Adrenal gland (tissue), 9 donors: ENCODE measurements at regions not wholly inside any gene's neighbourhood (a gene's known extent, or its start where the extent isn't known, plus 50 kb on each side); places are given as distances from the start of the nearest gene placed in this dataset.

Source experiments
- DNase-seq, 7 donors: peaks; one replicate each; pipeline ENCODE4 v3.0.0-alpha.2; 2019 to 2020
- H3K27ac ChIP-seq, 5 donors: fragments of 200-600 bp; sonication (generic) in 4 of 5; 1 replicate in 3 of 5; 2 replicates in 2 of 5; pipeline versions ENCODE4 v1.5.1 to v1.8.0; 2016 to 2020; ENCODE audit warnings: mild to moderate bottlenecking in 1 of 5
- H3K27me3 ChIP-seq: fragments of 200-600 bp; 2 replicates; pipeline ENCODE4 v1.8.0; 2021
- H3K36me3 ChIP-seq, 2 donors: fragments of 200-600 bp; replicated peaks in 1 of 2; 1 replicate in 1 of 2; 2 replicates in 1 of 2; pipeline versions ENCODE4 v1.5.1 to v1.8.0; 2018 to 2022
- H3K4me1 ChIP-seq, 2 donors: fragments of 200-600 bp; replicated peaks in 1 of 2; 1 replicate in 1 of 2; 2 replicates in 1 of 2; pipeline versions ENCODE4 v1.5.1 to v1.8.0; 2018 to 2021
- H3K4me3 ChIP-seq, 4 donors: fragments of 200-600 bp; sonication (generic) in 3 of 4; one replicate each; pipeline ENCODE4 v1.5.1; 2016 to 2018
- H3K9me3 ChIP-seq, 3 donors: fragments of 200-600 bp; sonication (generic) in 1 of 3; replicated peaks in 1 of 3; 1 replicate in 2 of 3; 2 replicates in 1 of 3; pipeline versions ENCODE4 v1.5.1 to v1.8.0; 2016 to 2021
- POLR2A ChIP-seq, 2 donors: fragments of 450-650 bp; IDR thresholded peaks; one replicate each; pipeline ENCODE4 v1.6.1; 2017; ENCODE audit warnings: antibody characterized with exemption in 2 of 2, mild to moderate bottlenecking in 2 of 2, moderate library complexity in 1 of 2
- WGBS, 4 donors: extraction: QIAGEN DNeasy Blood & Tissue Kit in 2 of 4; methylation state at CpG; one replicate each; pipeline versions ENCODE4 v1.1.5 to v1.1.7; 2013 to 2017; 5-methylcytosine and 5-hydroxymethylcytosine counted together
- intact Hi-C, 2 donors: fragments of 100-400 bp; cut with DNase I; formaldehyde crosslinking; loops; one replicate each; pipeline versions ENCODE4 v1.14.1 to v1.15.0; 2022 to 2023
- TF ChIP-seq, protein P1 (sequence below), 6 experiments: fragments of 450-650 bp in 4 of 6; fragments of 200-600 bp in 2 of 6; sonication (generic) in 1 of 6; IDR thresholded peaks; 1 replicate in 5 of 6; 2 replicates in 1 of 6; pipeline versions ENCODE4 v1.5.1 to v1.8.0; 2016 to 2021; ENCODE audit warnings: antibody characterized with exemption in 6 of 6, mild to moderate bottlenecking in 2 of 6, moderate library complexity in 1 of 6
- donor health status: healthy with polysubstance abuse.
- donor health status: Bipolar disorder and iron deficiency.
- donor health status: DM: yes; HTN: yes; CAD: no.
- donor health status: DM: no; HTN: no; CAD: no.
- donor health status: DM: no; HTN: no; CAD: no.

DNA sequence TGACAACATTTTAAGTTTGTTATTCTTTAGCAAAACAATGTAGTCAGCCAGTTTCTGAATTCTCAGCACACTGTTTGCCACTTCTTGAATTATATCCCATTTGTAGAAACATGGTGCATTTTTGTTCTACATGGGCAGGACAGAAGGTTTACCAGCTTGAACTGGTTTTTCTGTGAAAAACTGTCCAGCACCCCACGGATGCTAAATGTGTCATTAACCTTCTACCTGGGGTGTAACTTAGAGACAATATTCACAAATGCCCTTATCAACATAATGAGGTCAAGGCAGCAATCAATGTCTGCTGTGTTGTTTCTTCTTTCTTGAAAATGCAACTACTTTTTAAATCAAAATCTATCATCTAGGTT lies 702.6 kb downstream of the CENPC start:
- no peaks in the 10 kb centered on the region for H3K27me3 ChIP-seq
- DNase-seq: no peak
- H3K9me3 ChIP-seq: no peaks in the 10 kb centered on the region
- 28 to 52% (median 40%) methylated on average over 1 of the region's 1 CpG for WGBS, 4 donors
- no peak overlapping the region for H3K4me3 ChIP-seq
- intact Hi-C loops: no loop called here
- no peak overlapping the region for H3K27ac ChIP-seq
- H3K4me1 ChIP-seq: no peaks in the 10 kb centered on the region
- no peaks in the 10 kb centered on the region for H3K36me3 ChIP-seq
- TF ChIP-seq, protein P1, sequence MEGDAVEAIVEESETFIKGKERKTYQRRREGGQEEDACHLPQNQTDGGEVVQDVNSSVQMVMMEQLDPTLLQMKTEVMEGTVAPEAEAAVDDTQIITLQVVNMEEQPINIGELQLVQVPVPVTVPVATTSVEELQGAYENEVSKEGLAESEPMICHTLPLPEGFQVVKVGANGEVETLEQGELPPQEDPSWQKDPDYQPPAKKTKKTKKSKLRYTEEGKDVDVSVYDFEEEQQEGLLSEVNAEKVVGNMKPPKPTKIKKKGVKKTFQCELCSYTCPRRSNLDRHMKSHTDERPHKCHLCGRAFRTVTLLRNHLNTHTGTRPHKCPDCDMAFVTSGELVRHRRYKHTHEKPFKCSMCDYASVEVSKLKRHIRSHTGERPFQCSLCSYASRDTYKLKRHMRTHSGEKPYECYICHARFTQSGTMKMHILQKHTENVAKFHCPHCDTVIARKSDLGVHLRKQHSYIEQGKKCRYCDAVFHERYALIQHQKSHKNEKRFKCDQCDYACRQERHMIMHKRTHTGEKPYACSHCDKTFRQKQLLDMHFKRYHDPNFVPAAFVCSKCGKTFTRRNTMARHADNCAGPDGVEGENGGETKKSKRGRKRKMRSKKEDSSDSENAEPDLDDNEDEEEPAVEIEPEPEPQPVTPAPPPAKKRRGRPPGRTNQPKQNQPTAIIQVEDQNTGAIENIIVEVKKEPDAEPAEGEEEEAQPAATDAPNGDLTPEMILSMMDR (IDR thresholded peaks at IDR 0.05): no peak
- no peak for TF ChIP-seq POLR2A (IDR thresholded peaks at IDR 0.05)

DNA sequence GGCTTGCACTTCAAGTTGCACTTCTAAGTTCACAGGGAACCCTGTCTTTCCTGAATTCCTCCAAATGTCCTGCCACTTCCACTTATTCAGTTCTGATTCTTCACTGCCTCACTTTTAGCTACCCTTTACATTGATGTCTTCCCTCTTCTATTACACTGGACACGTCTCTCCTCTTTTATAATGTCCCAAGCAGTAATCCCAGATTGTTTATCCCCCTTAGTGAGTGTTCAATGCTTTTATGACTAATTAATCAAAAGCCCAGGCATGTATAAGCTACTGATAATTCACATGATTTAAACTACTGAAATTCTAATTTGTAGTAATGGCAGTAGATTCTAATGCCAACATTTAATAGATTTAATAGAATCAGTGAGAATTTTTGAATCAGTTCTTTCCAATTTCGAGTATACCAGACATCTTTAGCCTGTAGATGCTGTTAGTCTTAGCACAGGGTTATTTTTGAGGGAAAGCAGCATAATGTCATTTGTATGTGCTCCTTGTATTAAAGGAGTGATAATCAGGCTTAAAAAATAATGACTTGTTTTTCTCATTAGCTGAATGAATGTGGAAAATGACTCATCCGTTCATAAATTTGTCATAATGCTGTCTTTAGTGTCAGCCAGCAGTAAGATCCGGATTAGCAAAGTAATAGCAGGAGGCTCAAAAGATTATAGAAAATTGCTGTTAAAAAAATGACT lies 703.1 kb downstream of the CENPC start:
- no peaks in the 10 kb centered on the region for H3K36me3 ChIP-seq

DNA sequence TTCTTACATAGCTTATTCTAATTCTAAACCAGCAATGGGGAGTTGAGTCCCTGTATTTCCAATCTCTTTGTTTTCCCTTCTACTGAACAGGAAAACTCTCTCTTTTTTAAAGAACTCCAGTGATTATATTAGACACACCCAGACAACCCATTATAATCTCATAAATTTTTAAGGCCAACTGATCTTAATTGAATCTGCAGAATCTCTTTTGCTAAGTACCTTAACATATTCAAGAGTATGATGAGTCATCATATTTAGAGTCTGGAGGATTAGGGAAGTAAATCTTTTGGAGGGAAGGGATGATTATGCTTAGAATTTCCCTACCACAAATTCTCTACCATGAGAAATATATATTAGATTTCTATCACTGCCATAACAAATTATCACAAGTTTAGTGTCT lies 705.1 kb downstream of the CENPC start:
- Histone ChIP-seq H3K4me3 (no peak overlapping the region), H3K27me3 (no peaks in the 10 kb centered on the region), H3K27ac (no peak overlapping the region), H3K9me3 (no peaks in the 10 kb centered on the region), H3K36me3 (no peaks in the 10 kb centered on the region), H3K4me1 (no peaks in the 10 kb centered on the region)
- no peak for TF ChIP-seq POLR2A (IDR thresholded peaks at IDR 0.05)
- TF ChIP-seq, protein P1 (IDR thresholded peaks at IDR 0.05): no peak
- DNase-seq: no peak
- intact Hi-C loops: no loop called here

More for the DNA sequence above, 703.1 kb downstream of the CENPC start:
- no peaks in the 10 kb centered on the region for H3K4me1 ChIP-seq
- TF ChIP-seq, protein P1 (IDR thresholded peaks at IDR 0.05): no peak
- TF ChIP-seq POLR2A (IDR thresholded peaks at IDR 0.05): no peak
- no peak for DNase-seq
- 52 to 63% (median 58%) methylated on average over 4 of the region's 4 CpGs for WGBS, 4 donors
- no peak overlapping the region for H3K27ac ChIP-seq
- intact Hi-C loops: no loop called here
- no peaks in the 10 kb centered on the region for H3K27me3 ChIP-seq
- no peak overlapping the region for H3K4me3 ChIP-seq
- no peaks in the 10 kb centered on the region for H3K9me3 ChIP-seq

DNA sequence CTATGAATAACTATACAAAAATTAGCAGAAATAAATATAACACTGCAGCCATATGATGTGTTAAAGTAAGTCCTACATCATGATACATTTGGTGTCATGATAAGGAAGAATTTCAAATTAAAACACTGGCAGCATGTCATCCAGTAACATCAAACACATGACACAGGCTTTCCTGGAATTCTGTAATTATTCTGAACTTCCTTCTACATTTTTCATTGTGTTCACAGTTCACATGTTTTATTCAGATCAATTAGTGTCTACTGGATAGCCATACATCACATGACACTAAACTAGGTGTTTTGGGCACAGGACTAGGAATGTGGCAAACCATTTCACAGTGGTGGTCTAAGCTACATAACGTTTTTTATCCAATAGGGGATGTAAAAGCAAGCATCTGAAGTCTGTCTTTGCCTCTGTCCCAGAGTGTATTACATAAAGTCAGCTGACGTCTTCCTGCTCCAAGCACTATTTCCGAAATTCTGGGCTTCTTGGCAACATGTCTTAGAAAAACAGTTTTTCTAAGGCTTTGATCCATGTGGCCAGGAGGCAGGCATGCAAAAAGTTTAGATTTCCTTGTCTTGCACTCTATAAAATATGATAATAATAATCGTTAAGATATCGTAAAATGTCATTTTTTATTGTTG lies 707.9 kb downstream of the CENPC start:
- intact Hi-C loops: no loop called here
- Histone ChIP-seq H3K36me3 (no peaks in the 10 kb centered on the region), H3K27me3 (no peaks in the 10 kb centered on the region), H3K4me3 (no peak overlapping the region), H3K4me1 (no peaks in the 10 kb centered on the region), H3K27ac (no peak overlapping the region), H3K9me3 (no peaks in the 10 kb centered on the region)
- 32 to 50% (median 46%) methylated on average over 5 of the region's 5 CpGs for WGBS, 4 donors
- TF ChIP-seq, protein P1 (IDR thresholded peaks at IDR 0.05): no peak
- no peak for TF ChIP-seq POLR2A (IDR thresholded peaks at IDR 0.05)
- DNase-seq: no peak
